Endothelial cell of umbilical vein (primary cell): ENCODE measurements at regions not wholly inside any gene's neighbourhood (a gene's known extent, or its start where the extent isn't known, plus 50 kb on each side); places are given as distances from the start of the nearest gene placed in this dataset.

ENCODE experiments used
- BruUV-seq: library from RNA; stranded (reverse); fragments of 400-500 nt; replicated peaks from 2 replicates; lab custom pipeline; 2021; lab: Mats Ljungman, UMichigan
- CTCF ChIA-PET: fragments of 300-600, 350-600 bp; sonication (Branson Sonifier 250); formaldehyde crosslinking; loops from one replicate; lab custom pipeline; 2021; ENCODE audit warnings: antibody characterized with exemption, inconsistent platforms; lab: Charles Lee
- POLR2A ChIA-PET: fragments of 300-600, 350-600 bp; sonication (Branson Sonifier 250); formaldehyde crosslinking; loops from one replicate; lab custom pipeline; 2021; ENCODE audit warnings: antibody characterized with exemption, inconsistent platforms; lab: Charles Lee
- DNase-seq: peaks from one replicate; pipeline ENCODE4 v3.0.0-alpha.2; 2011; ENCODE audit warnings: low read depth, low spot score
- FAIRE-seq: peaks from 2 replicates; lab custom pipeline; 2011; peaks lifted over from hg19 to GRCh38; lab: Jason Lieb, UNC
- H2AFZ ChIP-seq: 2 replicates; pipeline ENCODE4 v1.6.0; 2012; ENCODE audit warnings: low read depth, low read length, control low read depth, inconsistent platforms
- H3K27ac ChIP-seq: 2 replicates; pipeline ENCODE4 v1.5.1; 2011; ENCODE audit warnings: low read depth, mild to moderate bottlenecking, control low read depth, low read length, moderate library complexity; ENCODE audit not compliant: insufficient read depth
- H3K27me3 ChIP-seq, 2 experiments: 2 replicates each; pipeline versions ENCODE4 v1.6.0 to v1.6.1; 2011; ENCODE audit warnings: low read length in 2 of 2, mixed read lengths in 1 of 2; ENCODE audit not compliant: control insufficient read depth in 2 of 2, insufficient read depth in 2 of 2
- H3K36me3 ChIP-seq, 2 experiments: 2 replicates in 1 of 2; 3 replicates in 1 of 2; pipeline ENCODE4 v1.5.1; 2011; ENCODE audit warnings: low read length in 2 of 2, mild to moderate bottlenecking in 1 of 2, moderate library complexity in 1 of 2; ENCODE audit not compliant: control insufficient read depth in 2 of 2, insufficient read depth in 2 of 2; ENCODE audit errors: extremely low read depth in 1 of 2
- H3K4me1 ChIP-seq: 3 replicates; pipeline ENCODE4 v1.5.1; 2011; ENCODE audit warnings: mild to moderate bottlenecking, low read length; ENCODE audit not compliant: control insufficient read depth, insufficient read depth; ENCODE audit errors: extremely low read depth
- H3K4me2 ChIP-seq: 2 replicates; pipeline ENCODE4 v1.6.1; 2011; ENCODE audit warnings: low read length, control low read depth, mixed read lengths; ENCODE audit not compliant: insufficient read depth
- H3K4me3 ChIP-seq, 3 experiments: fragments of 200-600 bp in 1 of 3; sonication (generic), shearing (Covaris generic) in 1 of 3; replicated peaks in 1 of 3; 2 replicates each; pipeline ENCODE4 v1.5.1; 2011 to 2016; ENCODE audit warnings: control low read depth in 3 of 3, low read length in 3 of 3, mild to moderate bottlenecking in 2 of 3, inconsistent platforms in 1 of 3, low read depth in 1 of 3, moderate library complexity in 1 of 3; ENCODE audit not compliant: insufficient read depth in 1 of 3
- H3K79me2 ChIP-seq: 2 replicates; pipeline ENCODE4 v1.6.0; 2012; ENCODE audit warnings: low read length, inconsistent platforms; ENCODE audit not compliant: control insufficient read depth, insufficient read depth
- H3K9ac ChIP-seq: replicated peaks from 2 replicates; pipeline ENCODE3; 2011; ENCODE audit warnings: low read length, control low read depth; ENCODE audit not compliant: insufficient read depth; ENCODE audit errors: extremely low read depth
- H3K9me1 ChIP-seq: replicated peaks from 3 replicates; pipeline ENCODE4 v1.6.0; 2011; ENCODE audit warnings: mild to moderate bottlenecking, low read length; ENCODE audit not compliant: control insufficient read depth, insufficient read depth; ENCODE audit errors: extremely low read depth
- H3K9me3 ChIP-seq: replicated peaks from 2 replicates; pipeline ENCODE4 v1.5.1; 2012; ENCODE audit warnings: low read length, inconsistent platforms; ENCODE audit not compliant: control insufficient read depth, insufficient read depth
- H4K20me1 ChIP-seq: replicated peaks from 2 replicates; pipeline ENCODE3; 2011; ENCODE audit warnings: mild to moderate bottlenecking, low read length; ENCODE audit not compliant: control insufficient read depth, insufficient read depth; ENCODE audit errors: extremely low read depth
- CTCF ChIP-seq, 2 donors: IDR thresholded peaks; 1 replicate in 1 of 2; 2 replicates in 1 of 2; pipeline ENCODE4 v1.5.1; 2011; ENCODE audit warnings: low read length in 2 of 2, mild to moderate bottlenecking in 2 of 2, moderate library complexity in 2 of 2, control low read depth in 1 of 2, inconsistent platforms in 1 of 2, low read depth in 1 of 2; ENCODE audit not compliant: insufficient read depth in 1 of 2; ENCODE audit errors: extremely low read depth in 1 of 2
- EZH2 ChIP-seq: IDR thresholded peaks from 2 replicates; pipeline ENCODE4 v1.6.1; 2012; ENCODE audit warnings: borderline replicate concordance, low read depth, mild to moderate bottlenecking, moderate library complexity, low read length, inconsistent platforms; ENCODE audit not compliant: severe bottlenecking
- FOS ChIP-seq: IDR thresholded peaks from 2 replicates; pipeline ENCODE4 v1.6.1; 2011; ENCODE audit warnings: mild to moderate bottlenecking, low read length, moderate library complexity, borderline replicate concordance; ENCODE audit not compliant: insufficient read depth
- GATA2 ChIP-seq: IDR thresholded peaks from 2 replicates; pipeline ENCODE4 v1.7.0; 2011; ENCODE audit warnings: low read depth, mild to moderate bottlenecking, moderate library complexity, mixed read lengths, low read length; ENCODE audit not compliant: insufficient read length, insufficient read depth
- JUN ChIP-seq: IDR thresholded peaks from 2 replicates; pipeline ENCODE4 v1.6.1; 2011; ENCODE audit warnings: borderline replicate concordance, low read depth; ENCODE audit not compliant: insufficient read length, insufficient read depth
- MYC ChIP-seq: IDR thresholded peaks from one replicate; pipeline ENCODE4 v1.6.1; 2011; ENCODE audit warnings: mild to moderate bottlenecking, low read depth, low read length
- POLR2A ChIP-seq: IDR thresholded peaks from 2 replicates; pipeline ENCODE4 v1.6.1; 2012; ENCODE audit warnings: low read depth, mild to moderate bottlenecking, control low read depth, low read length
- POLR2AphosphoS5 ChIP-seq: IDR thresholded peaks from 2 replicates; pipeline ENCODE4 v1.6.1; 2012; ENCODE audit warnings: low read depth, mild to moderate bottlenecking, control low read depth, low read length, moderate library complexity; ENCODE audit not compliant: insufficient read depth
- dilution Hi-C: fragments of 300-500 bp; cut with MboI; formaldehyde crosslinking; loops from one replicate; pipeline ENCODE4 v1.15.0; 2019; ENCODE audit warnings: low sequenced_read_pairs; ENCODE audit not compliant: extremely low pct_ligation_motif_present
- intact Hi-C: fragments of 100-400 bp; cut with micrococcal nuclease; formaldehyde crosslinking; loops from one replicate; pipeline ENCODE4 v1.10.0; 2022
- TF ChIP-seq, protein P1 (sequence below): IDR thresholded peaks from 2 replicates; pipeline ENCODE4 v1.6.1; 2011; ENCODE audit not compliant: insufficient read depth, insufficient read length

DNA sequence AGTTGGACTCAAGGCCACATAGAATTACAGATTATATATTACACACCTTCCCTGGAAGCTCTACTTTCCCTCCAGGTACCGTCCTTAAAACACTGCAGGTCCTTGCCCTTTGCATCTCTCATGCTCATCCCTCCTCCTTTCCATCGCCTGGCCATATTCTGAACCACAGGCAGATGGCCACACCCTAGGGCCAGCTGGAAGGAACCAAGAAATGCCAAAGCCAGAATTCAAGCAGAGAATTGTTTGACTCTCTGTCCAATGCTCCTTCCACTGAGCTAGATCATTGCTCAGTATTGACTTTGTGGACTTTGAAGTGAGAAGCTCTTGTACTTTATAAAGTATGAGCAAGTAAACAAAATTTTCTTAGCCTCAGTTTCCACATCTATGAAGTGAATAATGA is 170.3 kb upstream of the SLC24A5 start:
- Histone ChIP-seq H3K4me1 (no peaks in the 10 kb centered on the region), H3K79me2 (no peaks in the 10 kb centered on the region), H3K27ac (no peak overlapping the region), H3K9ac (no peak overlapping the region), H3K9me1 (no peaks in the 10 kb centered on the region), H3K27me3 (peaks cover 0 to 10% of the 10 kb centered on the region in 2 experiments), H2AFZ (no peak overlapping the region), H4K20me1 (no peaks in the 10 kb centered on the region), H3K36me3 (no peaks in the 10 kb centered on the region), H3K4me3 (no peak overlapping the region), H3K9me3 (no peaks in the 10 kb centered on the region), H3K4me2 (no peak overlapping the region)
- ChIA-PET POLR2A (interaction anchor here (0.6 kb wide), 1 partner anchor 65 kb away, joined by 3 read pairs; no protein-coding TSS in a partner anchor), CTCF (interaction anchor here (1.5 kb wide), 1 partner anchor 755 kb away, joined by 4 read pairs; no protein-coding TSS in a partner anchor)
- TF ChIP-seq POLR2AphosphoS5, result no peak
- TF ChIP-seq, protein P1, sequence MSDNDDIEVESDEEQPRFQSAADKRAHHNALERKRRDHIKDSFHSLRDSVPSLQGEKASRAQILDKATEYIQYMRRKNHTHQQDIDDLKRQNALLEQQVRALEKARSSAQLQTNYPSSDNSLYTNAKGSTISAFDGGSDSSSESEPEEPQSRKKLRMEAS, result no peak
- TF ChIP-seq EZH2, result no peak
- no peak for TF ChIP-seq GATA2
- no peak for TF ChIP-seq CTCF (IDR thresholded peaks at IDR 0.05; ENCODE audit: extremely low read depth in 1 of 2, insufficient read depth in 1 of 2, low read depth in 1 of 2, low read length in 2 of 2)
- no peak for TF ChIP-seq FOS
- TF ChIP-seq MYC, result no peak
- no peak for TF ChIP-seq JUN
- TF ChIP-seq POLR2A, result no peak
- intact Hi-C loops, result no loop called here
- FAIRE-seq, result no peak
- dilution Hi-C loops, result no loop called here
- no TSS peak for BruUV-seq
- DNase-seq, result no peak
